K562 (cell line): ENCODE measurements at regions not wholly inside any gene's neighbourhood (a gene's known extent, or its start where the extent isn't known, plus 50 kb on each side); places are given as distances from the start of the nearest gene placed in this dataset.

Experiments
- ATAC-seq: fragments of 200-7000 bp; cut with Tn5 transposase; 3 replicates; pipeline ENCODE4 v1.9.1; 2020; ENCODE audit warnings: moderate library complexity
- BruUV-seq: library from RNA; stranded (reverse); fragments of 400-500 nt; replicated peaks from 2 replicates; lab custom pipeline; 2021; lab: Mats Ljungman, UMichigan
- CTCF ChIA-PET: fragments of 300-600 bp; formaldehyde crosslinking; extraction: SDS; loops from one replicate; lab custom pipeline; 2021; ENCODE audit warnings: low intra/inter-chr PET ratio; lab: Yijun Ruan, JAX
- POLR2A ChIA-PET: fragments of 300-600, 350-650 bp; sonication (Branson Sonifier 250); formaldehyde crosslinking; extraction: SDS; loops from one replicate; lab custom pipeline; 2021; ENCODE audit warnings: antibody characterized with exemption, inconsistent platforms; lab: Yijun Ruan, JAX
- DNase-seq, 4 experiments: peaks; one replicate each; pipeline versions ENCODE4 v3.0.0 to v3.0.0-alpha.2; 2011 to 2018; ENCODE audit warnings: low spot score in 3 of 4, mixed read lengths in 3 of 4; ENCODE audit errors: extremely low read depth in 1 of 4
- FAIRE-seq: peaks from 2 replicates; lab custom pipeline; 2011; peaks lifted over from hg19 to GRCh38; lab: Jason Lieb, UNC
- H2AFZ ChIP-seq: 2 replicates; pipeline ENCODE4 v1.6.0; 2011; ENCODE audit warnings: low read depth, low read length, control low read depth, inconsistent platforms
- H3K27ac ChIP-seq: fragments of 200-600 bp; 3 replicates; pipeline ENCODE4 v1.8.0; 2011; ENCODE audit warnings: low read depth, mild to moderate bottlenecking, control low read depth, inconsistent platforms, low read length, moderate library complexity, mixed read lengths; ENCODE audit errors: extremely low read depth
- H3K27me3 ChIP-seq, 2 experiments: fragments of 300-600 bp in 1 of 2; 2 replicates in 1 of 2; 3 replicates in 1 of 2; pipeline versions ENCODE4 v1.6.0 to v1.8.0; 2011; ENCODE audit warnings: inconsistent platforms in 2 of 2, low read length in 2 of 2, mild to moderate bottlenecking in 1 of 2, mixed read lengths in 1 of 2, moderate library complexity in 1 of 2; ENCODE audit not compliant: control insufficient read depth in 2 of 2, insufficient read depth in 2 of 2
- H3K36me3 ChIP-seq: fragments of 300-600 bp; 3 replicates; pipeline ENCODE4 v1.8.0; 2011; ENCODE audit warnings: mild to moderate bottlenecking, low read length, inconsistent platforms; ENCODE audit not compliant: control insufficient read depth, insufficient read depth
- H3K4me1 ChIP-seq, 2 experiments: fragments of 200-600 bp in 1 of 2; replicated peaks in 1 of 2; 2 replicates in 1 of 2; 3 replicates in 1 of 2; pipeline versions ENCODE4 v1.5.1 to v1.8.0; 2011; ENCODE audit warnings: inconsistent platforms in 2 of 2, low read length in 2 of 2, mild to moderate bottlenecking in 1 of 2, mixed read lengths in 1 of 2, moderate library complexity in 1 of 2; ENCODE audit not compliant: control insufficient read depth in 2 of 2, insufficient read depth in 2 of 2
- H3K4me2 ChIP-seq: 2 replicates; pipeline ENCODE4 v1.6.1; 2011; ENCODE audit warnings: low read length, control low read depth, inconsistent platforms, mixed read lengths; ENCODE audit not compliant: insufficient read depth
- H3K4me3 ChIP-seq: fragments of 200-600 bp; sonication (generic), shearing (Covaris generic); 2 replicates; pipeline ENCODE4 v1.5.1; 2016; ENCODE audit warnings: control low read depth, inconsistent platforms
- H3K79me2 ChIP-seq: fragments of 200-600 bp; 3 replicates; pipeline ENCODE4 v1.8.0; 2011; ENCODE audit warnings: low read length, inconsistent platforms; ENCODE audit not compliant: control insufficient read depth, insufficient read depth
- H3K9ac ChIP-seq, 2 experiments: 2 replicates each; pipeline versions ENCODE4 v1.6.0 to v1.6.1; 2011; ENCODE audit warnings: low read depth in 2 of 2, low read length in 2 of 2, control low read depth in 1 of 2, inconsistent platforms in 1 of 2, mild to moderate bottlenecking in 1 of 2, mixed read lengths in 1 of 2; ENCODE audit not compliant: insufficient read depth in 1 of 2
- H3K9me1 ChIP-seq: one replicate; pipeline ENCODE4 v1.6.0; 2011; ENCODE audit warnings: inconsistent platforms, mild to moderate bottlenecking, low read length, moderate library complexity; ENCODE audit not compliant: control insufficient read depth, insufficient read depth
- H3K9me3 ChIP-seq: replicated peaks from 2 replicates; pipeline ENCODE4 v1.5.1; 2011; ENCODE audit warnings: low read depth, low read length, inconsistent platforms; ENCODE audit not compliant: control insufficient read depth, insufficient read depth
- H4K20me1 ChIP-seq: replicated peaks from 2 replicates; pipeline ENCODE4 v1.6.1; 2011; ENCODE audit warnings: low read length, inconsistent platforms, mixed read lengths; ENCODE audit not compliant: control insufficient read depth, insufficient read depth
- BRD4 ChIP-seq: fragments of 200-600 bp; sonication (generic); IDR thresholded peaks from 2 replicates; pipeline ENCODE4 v1.6.1; 2017; ENCODE audit warnings: inconsistent platforms
- CHCHD3 ChIP-seq: fragments of 250-450 bp; sonication (Bioruptor Pico); IDR thresholded peaks from 2 replicates; pipeline ENCODE4 v2.1.2; 2022; ENCODE audit warnings: mild to moderate bottlenecking
- EWSR1 ChIP-seq: fragments of 450-650 bp; IDR thresholded peaks from 2 replicates; pipeline ENCODE4 v1.6.1; 2018; ENCODE audit warnings: borderline replicate concordance, mild to moderate bottlenecking, low read depth, moderate library complexity; ENCODE audit not compliant: partially characterized antibody
- ZNF224 ChIP-seq: sonication (generic); formaldehyde crosslinking; IDR thresholded peaks from 2 replicates; pipeline ENCODE4 v1.8.0; 2022; ENCODE audit warnings: mild to moderate bottlenecking, missing genetic modification reagents
- ZNF780A ChIP-seq: fragments of 250-450 bp; sonication (Bioruptor Pico); IDR thresholded peaks from 2 replicates; pipeline ENCODE4 v1.5.0; 2021; ENCODE audit warnings: mild to moderate bottlenecking
- WGBS: fragments of 100-300 bp; shearing (Covaris generic); methylation state at CpG from one replicate; pipeline ENCODE4 v1.1.6; 2016; ENCODE audit warnings: low coverage, mixed read lengths; ENCODE audit not compliant: insufficient coverage; ENCODE audit errors: missing lambda C conversion rate; 5-methylcytosine and 5-hydroxymethylcytosine counted together
- in situ Hi-C: fragments of 300-500 bp; cut with MboI; formaldehyde crosslinking; loops from 4 replicates; pipeline ENCODE4 v1.15.0; 2018; ENCODE audit warnings: inconsistent platforms, mixed read lengths
- intact Hi-C: fragments of 100-400 bp; cut with micrococcal nuclease; formaldehyde crosslinking; loops from 2 replicates; pipeline ENCODE4 v1.14.2; 2022
- TF ChIP-seq, protein P1 (sequence below): fragments of 150-350 bp; conservative IDR thresholded peaks from 2 replicates; pipeline ENCODE4 v1.6.1; 2014; ENCODE audit warnings: low read length
- TF ChIP-seq, protein P2 (sequence below): IDR thresholded peaks from 2 replicates; pipeline ENCODE4 v1.6.1; 2014; ENCODE audit warnings: antibody characterized with exemption
- TF ChIP-seq, protein P3 (sequence below): sonication (generic); formaldehyde crosslinking; IDR thresholded peaks from 2 replicates; pipeline ENCODE4 v1.4.0; 2020; ENCODE audit warnings: mild to moderate bottlenecking, missing genetic modification reagents

- Histone ChIP-seq H3K36me3 (no peaks in the 10 kb centered on the region), H3K27me3 (peaks cover 2 to 16% of the 10 kb centered on the region in 2 experiments; a peak in 2 of 5 replicates), H3K9ac (no peak overlapping the region), H3K9me1 (no peaks in the 10 kb centered on the region), H3K4me3 (no peak overlapping the region), H2AFZ (no peak overlapping the region), H3K4me2 (no peak overlapping the region), H4K20me1 (no peaks in the 10 kb centered on the region; the same call in 1 of the 2 replicates), H3K79me2 (no peaks in the 10 kb centered on the region), H3K4me1 (no peaks in the 10 kb centered on the region), H3K27ac (no peak overlapping the region), H3K9me3 (no peaks in the 10 kb centered on the region)
- ChIA-PET POLR2A (interaction anchor here (0.6 to 0.7 kb wide), 2 partner anchors 87 to 575 kb away, joined by 4 read pairs; no protein-coding TSS in a partner anchor), CTCF (no interaction called here)
- TF ChIP-seq BRD4: no peak
- no peak for TF ChIP-seq ZNF224
- FAIRE-seq (no peak), DNase-seq (no peak), ATAC-seq (no peak)
- no TSS peak for BruUV-seq
- in situ Hi-C loops (no loop called here), intact Hi-C loops (no loop called here)
- under 1% methylated on average over 8 of the region's 8 CpGs for WGBS
Observed at GRCh38 chr6:11290027-11290426, 57.6 kb upstream of the NEDD9 start.

- TF ChIP-seq, protein P1, sequence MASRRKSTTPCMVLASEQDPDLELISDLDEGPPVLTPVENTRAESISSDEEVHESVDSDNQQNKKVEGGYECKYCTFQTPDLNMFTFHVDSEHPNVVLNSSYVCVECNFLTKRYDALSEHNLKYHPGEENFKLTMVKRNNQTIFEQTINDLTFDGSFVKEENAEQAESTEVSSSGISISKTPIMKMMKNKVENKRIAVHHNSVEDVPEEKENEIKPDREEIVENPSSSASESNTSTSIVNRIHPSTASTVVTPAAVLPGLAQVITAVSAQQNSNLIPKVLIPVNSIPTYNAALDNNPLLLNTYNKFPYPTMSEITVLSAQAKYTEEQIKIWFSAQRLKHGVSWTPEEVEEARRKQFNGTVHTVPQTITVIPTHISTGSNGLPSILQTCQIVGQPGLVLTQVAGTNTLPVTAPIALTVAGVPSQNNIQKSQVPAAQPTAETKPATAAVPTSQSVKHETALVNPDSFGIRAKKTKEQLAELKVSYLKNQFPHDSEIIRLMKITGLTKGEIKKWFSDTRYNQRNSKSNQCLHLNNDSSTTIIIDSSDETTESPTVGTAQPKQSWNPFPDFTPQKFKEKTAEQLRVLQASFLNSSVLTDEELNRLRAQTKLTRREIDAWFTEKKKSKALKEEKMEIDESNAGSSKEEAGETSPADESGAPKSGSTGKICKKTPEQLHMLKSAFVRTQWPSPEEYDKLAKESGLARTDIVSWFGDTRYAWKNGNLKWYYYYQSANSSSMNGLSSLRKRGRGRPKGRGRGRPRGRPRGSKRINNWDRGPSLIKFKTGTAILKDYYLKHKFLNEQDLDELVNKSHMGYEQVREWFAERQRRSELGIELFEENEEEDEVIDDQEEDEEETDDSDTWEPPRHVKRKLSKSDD: no peak
- TF ChIP-seq, protein P2, sequence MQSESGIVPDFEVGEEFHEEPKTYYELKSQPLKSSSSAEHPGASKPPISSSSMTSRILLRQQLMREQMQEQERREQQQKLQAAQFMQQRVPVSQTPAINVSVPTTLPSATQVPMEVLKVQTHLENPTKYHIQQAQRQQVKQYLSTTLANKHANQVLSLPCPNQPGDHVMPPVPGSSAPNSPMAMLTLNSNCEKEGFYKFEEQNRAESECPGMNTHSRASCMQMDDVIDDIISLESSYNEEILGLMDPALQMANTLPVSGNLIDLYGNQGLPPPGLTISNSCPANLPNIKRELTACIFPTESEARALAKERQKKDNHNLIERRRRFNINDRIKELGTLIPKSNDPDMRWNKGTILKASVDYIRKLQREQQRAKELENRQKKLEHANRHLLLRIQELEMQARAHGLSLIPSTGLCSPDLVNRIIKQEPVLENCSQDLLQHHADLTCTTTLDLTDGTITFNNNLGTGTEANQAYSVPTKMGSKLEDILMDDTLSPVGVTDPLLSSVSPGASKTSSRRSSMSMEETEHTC: no peak
- TF ChIP-seq, protein P3, sequence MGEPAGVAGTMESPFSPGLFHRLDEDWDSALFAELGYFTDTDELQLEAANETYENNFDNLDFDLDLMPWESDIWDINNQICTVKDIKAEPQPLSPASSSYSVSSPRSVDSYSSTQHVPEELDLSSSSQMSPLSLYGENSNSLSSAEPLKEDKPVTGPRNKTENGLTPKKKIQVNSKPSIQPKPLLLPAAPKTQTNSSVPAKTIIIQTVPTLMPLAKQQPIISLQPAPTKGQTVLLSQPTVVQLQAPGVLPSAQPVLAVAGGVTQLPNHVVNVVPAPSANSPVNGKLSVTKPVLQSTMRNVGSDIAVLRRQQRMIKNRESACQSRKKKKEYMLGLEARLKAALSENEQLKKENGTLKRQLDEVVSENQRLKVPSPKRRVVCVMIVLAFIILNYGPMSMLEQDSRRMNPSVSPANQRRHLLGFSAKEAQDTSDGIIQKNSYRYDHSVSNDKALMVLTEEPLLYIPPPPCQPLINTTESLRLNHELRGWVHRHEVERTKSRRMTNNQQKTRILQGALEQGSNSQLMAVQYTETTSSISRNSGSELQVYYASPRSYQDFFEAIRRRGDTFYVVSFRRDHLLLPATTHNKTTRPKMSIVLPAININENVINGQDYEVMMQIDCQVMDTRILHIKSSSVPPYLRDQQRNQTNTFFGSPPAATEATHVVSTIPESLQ (CRISPR knock-in tag): no peak
- TF ChIP-seq EWSR1: no peak
- no peak for TF ChIP-seq ZNF780A (CRISPR knock-in tag)
- no peak for TF ChIP-seq CHCHD3 (CRISPR knock-in tag)
- Histone ChIP-seq H3K36me3 (no peaks in the 10 kb centered on the region), H3K9ac (no peak overlapping the region), H3K4me3 (no peak overlapping the region), H3K4me1 (no peaks in the 10 kb centered on the region), H3K4me2 (no peak overlapping the region), H3K27me3 (peaks cover 0 to 16% of the 10 kb centered on the region in 2 experiments; a peak in 2 of 5 replicates), H4K20me1 (no peaks in the 10 kb centered on the region; the same call in 1 of the 2 replicates), H3K9me3 (no peaks in the 10 kb centered on the region), H3K9me1 (no peaks in the 10 kb centered on the region), H3K27ac (no peak overlapping the region), H2AFZ (no peak overlapping the region), H3K79me2 (no peaks in the 10 kb centered on the region)
- under 1% methylated on average over 7 of the region's 7 CpGs for WGBS
- no TSS peak for BruUV-seq
- intact Hi-C loops (no loop called here), in situ Hi-C loops (no loop called here)
- ATAC-seq (no peak), DNase-seq (no peak), FAIRE-seq (no peak)
- ChIA-PET CTCF (no interaction called here), POLR2A (no interaction called here)
Observed at GRCh38 chr6:11288065-11288464, 55.6 kb upstream of the NEDD9 start.
